ENCODE measurements at regions not wholly inside any gene's neighbourhood (a gene's known extent, or its start where the extent isn't known, plus 50 kb on each side); places are given as distances from the start of the nearest gene placed in this dataset.
"Not testable (repeated sequence)": the region's sequence is repeated elsewhere in the genome, so short reads cannot be mapped to it uniquely, and the experiment has no call there.

- DNase-seq (ENCODE audit: low spot score): no peak
These were observed 372.3 kb upstream of the CCNH start for GRCh38 chr5:87784879-87785495.

DNA sequence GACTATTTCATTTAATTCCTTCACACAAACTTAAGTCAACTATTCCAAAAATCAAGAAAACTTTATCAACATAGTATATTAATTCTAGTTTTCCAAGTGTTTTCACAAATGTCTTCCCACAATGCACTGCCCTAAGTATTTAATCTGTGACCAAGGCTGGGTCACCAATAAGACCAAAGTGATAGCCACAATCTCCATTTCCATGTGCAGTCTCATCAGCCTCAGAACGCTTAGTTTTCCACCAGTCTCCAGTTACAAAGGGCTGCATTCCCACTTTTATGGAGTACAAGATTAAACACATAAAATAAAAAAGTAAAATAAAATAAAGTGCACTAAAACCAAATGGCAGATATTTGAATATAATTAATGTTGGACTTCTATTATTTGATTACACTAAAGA lies 371.6 kb upstream of the CCNH start:
- no peak for DNase-seq (ENCODE audit: low spot score)

GRCh38 chr5:87782916-87783315 lies 370.2 kb upstream of the CCNH start:
- no peak for DNase-seq (ENCODE audit: low spot score)

GRCh38 chr5:87781976-87782375 lies 369.2 kb upstream of the CCNH start:
- DNase-seq (ENCODE audit: low spot score): no peak

- peak; percentile 76 for DNase-seq (ENCODE audit: low spot score)
These were observed 368.4 kb upstream of the CCNH start for GRCh38 chr5:87780831-87781760.

DNA sequence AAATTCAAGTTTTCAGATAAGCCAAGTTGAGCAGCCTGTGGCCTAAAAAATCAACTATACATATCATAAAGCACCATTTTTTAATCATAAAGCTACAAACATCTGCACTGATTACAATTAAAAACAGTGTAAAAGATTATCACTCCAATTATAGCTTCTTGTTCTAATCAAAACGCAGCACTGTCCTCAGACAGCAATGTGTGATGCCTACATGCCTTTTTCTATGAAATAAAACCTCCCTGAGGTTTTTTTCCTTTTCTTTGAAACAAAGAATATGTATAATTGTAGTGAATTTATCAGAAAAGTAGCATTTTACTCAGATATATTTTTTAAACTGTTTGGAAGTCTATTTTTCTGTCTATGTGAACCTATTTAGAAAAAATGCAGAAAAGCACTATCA lies 366.1 kb upstream of the CCNH start:
- DNase-seq (ENCODE audit: low spot score): no peak

GRCh38 chr5:87777877-87778276 lies 365.1 kb upstream of the CCNH start:
- DNase-seq (ENCODE audit: low spot score): no peak

DNA sequence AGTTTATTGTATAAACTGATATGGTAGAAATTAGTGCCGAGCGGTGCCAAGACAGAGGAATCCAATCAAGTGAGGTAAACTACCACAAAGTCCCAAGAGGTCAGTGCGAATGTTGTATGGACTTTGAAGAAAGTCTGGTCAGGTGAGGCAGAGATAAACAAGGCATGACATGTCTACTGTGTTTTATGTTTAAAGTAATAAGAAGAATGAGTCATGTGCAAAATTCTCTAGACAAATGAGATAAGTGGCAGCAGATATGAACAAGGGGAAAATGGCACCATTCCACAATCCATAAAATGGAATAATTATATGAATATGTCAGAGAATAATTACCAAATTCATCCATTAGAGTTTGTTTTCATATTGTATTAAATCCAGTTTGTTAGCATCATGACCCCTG lies 364.1 kb upstream of the CCNH start:
- DNase-seq (ENCODE audit: low spot score): no peak

DNA sequence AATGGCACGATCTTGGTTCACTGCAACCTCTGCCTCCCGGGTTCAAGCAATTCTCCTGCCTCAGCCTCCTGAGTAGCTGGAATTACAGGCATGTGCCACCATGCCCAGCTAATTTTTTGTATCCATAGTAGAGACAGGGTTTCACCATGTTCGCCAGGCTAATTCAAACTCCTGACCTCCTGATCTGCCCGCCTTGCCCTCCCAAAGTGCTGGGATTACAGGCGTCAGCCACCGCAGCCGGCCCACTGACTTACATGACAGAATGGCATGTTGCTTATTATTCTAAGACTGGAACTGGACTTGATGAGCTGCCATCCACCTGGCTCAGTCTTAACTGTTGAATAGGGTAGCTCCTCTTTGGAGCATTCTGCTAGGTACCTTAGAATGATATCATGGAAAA lies 363.6 kb upstream of the CCNH start:
- not testable (repeated sequence) for DNase-seq (ENCODE audit: low spot score)

DNA sequence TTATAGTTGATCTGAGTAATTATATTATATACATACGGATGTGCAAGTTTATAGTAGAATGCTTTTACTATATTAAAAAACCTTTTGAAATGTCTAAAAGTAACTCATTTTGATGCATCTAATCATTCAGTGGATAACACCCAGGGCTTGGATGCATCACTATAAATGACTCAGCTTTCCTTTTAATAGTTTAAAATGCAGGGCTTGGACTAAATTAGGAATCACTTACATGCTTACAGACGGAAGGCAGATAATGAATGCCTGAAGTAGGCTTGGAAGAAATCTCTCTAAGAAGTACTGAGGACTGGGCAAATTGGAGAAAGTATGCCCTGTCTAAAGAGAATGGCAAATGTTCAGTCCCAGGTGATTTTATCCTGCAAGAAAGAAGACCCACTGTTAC lies 362.5 kb upstream of the CCNH start:
- DNase-seq (ENCODE audit: low spot score): no peak

DNA sequence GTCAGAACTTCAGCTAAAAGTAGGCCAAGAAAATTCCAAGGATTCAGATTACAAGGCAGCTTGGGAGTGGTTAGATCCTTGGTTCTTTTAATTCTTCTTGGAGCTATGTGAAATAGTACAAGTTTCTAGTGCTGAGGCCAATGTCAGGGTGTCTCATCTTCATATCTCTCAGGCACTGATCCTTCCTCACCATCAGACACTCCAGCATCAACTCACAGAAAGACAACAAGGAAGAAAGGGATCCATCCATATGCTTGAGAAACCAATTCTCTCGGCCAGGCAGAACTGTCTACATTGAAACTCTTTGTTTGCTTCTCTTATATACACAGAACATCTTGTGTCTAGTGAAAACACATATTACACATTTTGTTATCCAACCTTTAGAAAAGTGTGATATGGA lies 362.1 kb upstream of the CCNH start:
- DNase-seq (ENCODE audit: low spot score): no peak

DNA sequence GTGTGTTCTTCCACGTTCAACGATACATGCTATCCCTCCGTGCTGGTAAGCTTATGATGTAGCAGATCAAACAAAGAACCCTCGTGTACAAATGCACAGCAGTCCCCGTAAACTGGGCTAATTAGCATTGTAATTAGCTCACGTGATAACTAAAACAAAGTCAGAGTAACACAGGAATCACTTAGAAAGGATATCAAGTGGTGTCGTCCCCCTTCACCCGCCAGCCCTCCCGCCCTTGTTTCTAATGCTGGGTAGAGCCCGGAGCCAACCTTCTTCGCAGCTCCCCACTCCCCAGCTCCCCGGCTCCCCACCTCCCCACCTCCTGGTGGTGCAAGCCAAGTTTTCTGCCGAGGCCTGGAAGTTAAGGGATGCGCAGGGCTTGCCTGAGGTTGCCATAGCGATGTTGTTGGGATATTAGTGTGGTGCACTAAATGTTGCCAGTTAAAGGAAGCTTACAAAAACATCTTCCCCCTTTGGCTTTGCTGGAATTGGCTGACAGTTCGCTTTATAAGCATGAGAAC lies 357.9 kb upstream of the CCNH start:
- no peak for DNase-seq (ENCODE audit: low spot score)

GRCh38 chr5:87770016-87770570 lies 357.4 kb upstream of the CCNH start:
- no peak for DNase-seq (ENCODE audit: low spot score)

- no peak for DNase-seq (ENCODE audit: low spot score)
These were observed 356.4 kb upstream of the CCNH start for GRCh38 chr5:87769157-87769556.

DNA sequence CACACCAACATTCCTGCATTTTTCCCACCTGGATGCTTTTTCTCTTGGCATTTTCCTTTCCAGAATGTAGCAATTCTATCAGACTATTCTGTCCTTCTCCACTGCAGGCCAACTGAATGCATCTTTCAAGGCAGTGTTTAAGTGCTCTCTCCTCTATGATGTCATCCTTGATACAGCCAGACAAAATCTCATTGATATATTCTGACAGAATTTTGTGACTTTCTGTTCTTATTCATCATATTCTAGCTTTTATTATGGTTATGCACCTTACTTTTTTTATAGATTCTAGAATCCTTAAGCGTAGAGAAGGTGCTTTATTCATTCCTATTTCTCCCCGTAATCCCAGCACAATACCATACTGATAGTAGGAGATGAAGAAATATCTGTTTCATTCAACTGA lies 355.5 kb upstream of the CCNH start:
- no peak for DNase-seq (ENCODE audit: low spot score)

- no peak for DNase-seq (ENCODE audit: low spot score)
These were observed 352.3 kb upstream of the CCNH start for GRCh38 chr5:87765009-87765408.

- no peak for DNase-seq (ENCODE audit: low spot score)
These were observed 349.9 kb upstream of the CCNH start for GRCh38 chr5:87762631-87763030.

GRCh38 chr5:87756951-87757350 lies 344.2 kb upstream of the CCNH start:
- no peak for DNase-seq (ENCODE audit: low spot score)

GRCh38 chr5:87755360-87755759 lies 342.6 kb upstream of the CCNH start:
- DNase-seq (ENCODE audit: low spot score): no peak

DNA sequence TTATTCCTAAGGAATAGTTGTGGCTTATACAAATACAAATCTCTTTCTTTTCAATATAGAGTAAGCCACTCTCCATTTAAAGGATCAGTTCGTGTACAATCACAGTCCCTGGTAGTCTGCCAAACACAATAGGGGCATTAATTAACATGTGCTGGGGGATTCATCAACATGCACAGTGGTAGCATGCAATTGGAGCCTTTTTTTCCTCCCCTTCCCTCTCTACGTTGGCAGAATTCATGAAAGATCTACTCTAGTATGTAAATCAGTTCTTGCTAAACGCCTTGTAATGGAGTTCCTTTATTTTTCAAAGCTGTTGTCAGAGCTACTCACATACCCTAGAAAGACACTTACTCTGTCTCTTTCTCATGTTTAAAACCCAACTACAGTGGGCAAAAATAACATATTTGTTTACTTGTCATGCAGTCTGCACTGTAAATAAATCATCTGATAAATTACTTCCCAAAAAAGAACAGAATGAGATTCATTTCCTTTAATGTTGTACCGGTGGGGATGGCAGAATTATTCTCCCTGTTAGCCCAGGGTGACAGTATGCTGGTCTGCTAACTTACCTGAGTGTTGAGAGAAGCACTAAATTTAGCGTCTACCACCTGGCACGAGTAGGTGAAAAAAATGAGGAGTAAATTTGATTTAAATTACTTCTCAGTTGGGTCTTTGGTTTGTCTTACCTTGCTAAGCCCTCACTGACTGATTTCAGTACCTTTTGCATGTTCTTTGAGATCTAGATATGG lies 341.5 kb upstream of the CCNH start:
- DNase-seq (ENCODE audit: low spot score): no peak

- no peak for DNase-seq (ENCODE audit: low spot score)
These were observed 339.6 kb upstream of the CCNH start for GRCh38 chr5:87752362-87752761.

DNA sequence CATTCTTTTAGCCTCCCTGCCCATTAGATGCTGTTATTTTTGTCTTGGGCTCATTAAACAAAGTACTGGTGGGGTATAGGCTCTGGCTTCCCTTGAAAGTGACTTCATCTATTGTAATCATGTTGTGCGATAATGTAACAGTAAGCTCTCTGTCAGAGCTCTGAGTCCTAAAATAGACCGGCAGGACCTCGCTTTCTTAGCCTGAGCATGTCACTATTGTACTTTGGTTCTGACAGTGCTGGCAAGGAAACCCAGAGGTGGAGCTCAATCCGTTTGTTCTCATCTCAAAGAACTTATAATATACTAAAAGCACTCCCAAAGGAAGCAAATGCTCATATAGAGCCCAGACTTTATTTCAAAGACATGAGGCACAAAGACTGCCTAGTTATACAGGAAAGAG lies 339.1 kb upstream of the CCNH start:
- DNase-seq (ENCODE audit: low spot score): no peak
